ENCODE measurements at regions not wholly inside any gene's neighbourhood (a gene's known extent, or its start where the extent isn't known, plus 50 kb on each side); places are given as distances from the start of the nearest gene placed in this dataset.
"Not testable (repeated sequence)": the region's sequence is repeated elsewhere in the genome, so short reads cannot be mapped to it uniquely, and the experiment has no call there.

GRCh38 chr16:26863931-26864330 lies 202.8 kb upstream of the C16orf82 start:
- Mint-ChIP-seq H3K4me1 (no peaks in the 10 kb centered on the region), H3K4me3 (no peak overlapping the region), H3K27ac (no peak overlapping the region), H3K27me3 (no peaks in the 10 kb centered on the region), H3K9me3 (peaks cover 17% of the 10 kb centered on the region), H3K36me3 (no peaks in the 10 kb centered on the region)
- no peak for DNase-seq
- CTCF ChIA-PET = no interaction called here

- H3K36me3 Mint-ChIP-seq, DNase-seq, H3K4me3 Mint-ChIP-seq, H3K27me3 Mint-ChIP-seq, CTCF ChIA-PET, H3K9me3 Mint-ChIP-seq, H3K27ac Mint-ChIP-seq, H3K4me1 Mint-ChIP-seq: not testable (repeated sequence)
Measured at GRCh38 chr16:26874318-26874717, 192.4 kb upstream of the C16orf82 start.

DNA sequence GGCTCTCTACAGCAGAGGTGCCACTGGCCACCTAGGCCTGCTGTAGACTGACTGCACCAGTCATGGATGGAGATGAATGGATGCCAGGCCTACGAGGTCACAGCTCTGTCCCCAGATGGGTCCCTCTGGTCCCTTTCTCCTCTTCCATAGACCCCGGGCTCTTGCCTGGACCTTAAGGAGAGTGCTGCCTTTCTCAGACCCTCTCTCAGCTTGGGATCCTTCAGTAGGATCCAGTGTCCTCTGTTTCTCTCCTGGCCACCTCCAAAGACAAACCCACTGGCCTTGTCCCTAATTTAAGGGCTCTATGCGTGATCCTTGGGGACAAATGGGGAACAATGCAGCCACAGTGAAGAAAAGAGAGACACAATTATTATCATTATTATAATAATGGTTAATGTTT lies 189.3 kb upstream of the C16orf82 start:
- no peak overlapping the region for H3K27ac Mint-ChIP-seq
- CTCF ChIA-PET = no interaction called here
- DNase-seq = no peak
- H3K27me3 Mint-ChIP-seq = no peaks in the 10 kb centered on the region
- no peaks in the 10 kb centered on the region for H3K4me1 Mint-ChIP-seq
- H3K9me3 Mint-ChIP-seq = no peaks in the 10 kb centered on the region
- H3K36me3 Mint-ChIP-seq = no peaks in the 10 kb centered on the region
- no peak overlapping the region for H3K4me3 Mint-ChIP-seq

GRCh38 chr16:26885674-26886073 lies 181.1 kb upstream of the C16orf82 start:
- CTCF ChIA-PET = interaction anchor here (0.7 kb wide), 1 partner anchor 291 kb away, joined by 3 read pairs; no protein-coding TSS in a partner anchor
- Mint-ChIP-seq H3K27ac (no peak overlapping the region), H3K9me3 (no peaks in the 10 kb centered on the region), H3K27me3 (peaks cover 9% of the 10 kb centered on the region), H3K36me3 (no peaks in the 10 kb centered on the region), H3K4me3 (no peak overlapping the region), H3K4me1 (no peaks in the 10 kb centered on the region)
- DNase-seq = no peak

DNA sequence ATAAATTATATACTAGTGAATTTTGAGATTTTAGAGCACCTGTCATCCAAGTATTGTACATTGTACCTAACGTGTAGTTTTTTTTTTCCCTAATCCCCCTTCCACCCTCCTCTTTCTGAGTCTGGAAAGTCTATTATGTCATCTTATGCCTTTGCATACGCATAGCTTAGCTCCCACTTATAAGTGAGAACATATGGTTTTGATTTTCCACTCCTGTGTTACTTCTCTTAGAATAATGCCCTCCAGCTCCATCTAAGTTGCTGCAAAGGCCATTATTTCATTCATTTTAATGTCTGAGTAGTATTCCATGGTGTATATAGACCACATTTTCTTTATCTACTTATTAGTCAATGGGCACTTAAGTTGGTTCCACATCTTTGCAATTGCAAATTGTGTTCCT lies 177.0 kb upstream of the C16orf82 start:
- Mint-ChIP-seq H3K27ac (no peak overlapping the region), H3K27me3 (peaks cover 5% of the 10 kb centered on the region), H3K4me1 (no peaks in the 10 kb centered on the region), H3K9me3 (no peaks in the 10 kb centered on the region), H3K36me3 (no peaks in the 10 kb centered on the region), H3K4me3 (no peak overlapping the region)
- CTCF ChIA-PET = no interaction called here
- no peak for DNase-seq

- no peaks in the 10 kb centered on the region for H3K9me3 Mint-ChIP-seq
- no peak for DNase-seq
- CTCF ChIA-PET = no interaction called here
- H3K4me1 Mint-ChIP-seq = no peaks in the 10 kb centered on the region
- peaks cover 19% of the 10 kb centered on the region for H3K27me3 Mint-ChIP-seq
- no peaks in the 10 kb centered on the region for H3K36me3 Mint-ChIP-seq
- H3K4me3 Mint-ChIP-seq = no peak overlapping the region
- H3K27ac Mint-ChIP-seq = no peak overlapping the region
Measured at GRCh38 chr16:26898200-26898599, 168.5 kb upstream of the C16orf82 start.

DNA sequence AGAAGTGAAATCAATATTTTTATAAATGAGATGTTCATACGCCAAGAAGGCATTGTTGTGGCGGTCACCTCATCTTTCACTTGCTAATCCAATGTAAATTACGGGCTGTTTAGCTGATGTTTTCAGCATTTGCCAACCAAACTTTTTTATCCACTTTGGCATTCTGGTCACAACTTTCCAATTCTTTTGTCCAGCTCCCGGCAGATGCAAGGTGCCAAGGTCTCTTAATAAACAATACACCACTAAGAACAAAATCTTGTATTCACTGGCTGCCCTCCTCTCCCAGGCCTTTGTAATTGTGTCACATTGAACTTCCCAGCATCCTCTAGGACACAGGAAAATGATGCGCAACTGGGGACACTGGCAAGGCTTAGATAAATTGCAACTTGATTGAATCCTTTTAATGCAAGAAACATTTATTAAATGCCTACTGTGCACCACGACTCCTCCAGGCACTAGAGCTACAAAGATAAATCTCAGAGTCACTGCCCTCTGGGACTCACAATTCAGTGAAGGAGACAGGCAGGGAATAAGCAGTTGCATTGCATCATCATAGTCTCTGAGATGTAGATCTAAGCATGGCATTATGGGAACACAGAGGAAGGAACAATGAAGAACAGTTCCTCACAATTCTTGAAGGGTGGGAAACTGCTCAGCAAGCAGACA lies 165.4 kb upstream of the C16orf82 start:
- no peak for DNase-seq
- H3K9me3 Mint-ChIP-seq = no peaks in the 10 kb centered on the region
- H3K36me3 Mint-ChIP-seq = no peaks in the 10 kb centered on the region
- no peak overlapping the region for H3K27ac Mint-ChIP-seq
- peaks cover 19% of the 10 kb centered on the region for H3K27me3 Mint-ChIP-seq
- H3K4me1 Mint-ChIP-seq = no peaks in the 10 kb centered on the region
- H3K4me3 Mint-ChIP-seq = no peak overlapping the region
- CTCF ChIA-PET = no interaction called here

GRCh38 chr16:26901983-26902382 lies 164.7 kb upstream of the C16orf82 start:
- Mint-ChIP-seq H3K4me3 (no peak overlapping the region), H3K27me3 (peaks cover 19% of the 10 kb centered on the region), H3K4me1 (no peaks in the 10 kb centered on the region), H3K36me3 (no peaks in the 10 kb centered on the region), H3K9me3 (no peaks in the 10 kb centered on the region), H3K27ac (no peak overlapping the region)
- CTCF ChIA-PET = no interaction called here
- no peak for DNase-seq

- no peaks in the 10 kb centered on the region for H3K36me3 Mint-ChIP-seq
- no peaks in the 10 kb centered on the region for H3K9me3 Mint-ChIP-seq
- H3K4me3 Mint-ChIP-seq = no peak overlapping the region
- no peaks in the 10 kb centered on the region for H3K4me1 Mint-ChIP-seq
- no peak for DNase-seq
- H3K27ac Mint-ChIP-seq = no peak overlapping the region
- peaks cover 8% of the 10 kb centered on the region for H3K27me3 Mint-ChIP-seq
- CTCF ChIA-PET = no interaction called here
Measured at GRCh38 chr16:26905336-26905735, 161.4 kb upstream of the C16orf82 start.

DNA sequence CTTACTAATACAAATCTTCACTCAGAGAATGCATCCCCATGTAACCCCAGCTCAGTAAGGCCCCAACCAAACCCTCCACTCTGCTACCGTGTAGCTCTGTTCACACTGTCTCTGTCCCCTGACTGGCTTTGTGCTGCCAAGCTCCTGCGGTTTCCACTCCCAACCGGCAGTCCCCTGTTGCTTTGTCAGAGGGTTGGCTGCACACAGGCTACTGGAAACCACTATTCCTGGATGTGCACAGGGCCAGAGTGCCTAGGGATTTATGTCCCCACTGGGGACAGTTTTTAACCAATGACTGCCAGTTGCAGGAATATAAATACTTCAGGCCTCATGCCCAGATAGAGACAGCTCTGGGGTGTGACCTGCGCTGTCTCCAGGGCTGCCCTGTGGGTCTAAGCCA lies 157.1 kb upstream of the C16orf82 start:
- CTCF ChIA-PET = no interaction called here
- DNase-seq = no peak
- Mint-ChIP-seq H3K4me3 (no peak overlapping the region), H3K27me3 (peaks cover 8% of the 10 kb centered on the region), H3K27ac (no peak overlapping the region), H3K9me3 (no peaks in the 10 kb centered on the region), H3K4me1 (no peaks in the 10 kb centered on the region), H3K36me3 (no peaks in the 10 kb centered on the region)

- no peak for DNase-seq
- CTCF ChIA-PET = no interaction called here
- Mint-ChIP-seq H3K9me3 (no peaks in the 10 kb centered on the region), H3K27ac (no peak overlapping the region), H3K36me3 (no peaks in the 10 kb centered on the region), H3K27me3 (peaks cover 8% of the 10 kb centered on the region), H3K4me1 (no peaks in the 10 kb centered on the region), H3K4me3 (no peak overlapping the region)
Measured at GRCh38 chr16:26911436-26911835, 155.3 kb upstream of the C16orf82 start.

DNA sequence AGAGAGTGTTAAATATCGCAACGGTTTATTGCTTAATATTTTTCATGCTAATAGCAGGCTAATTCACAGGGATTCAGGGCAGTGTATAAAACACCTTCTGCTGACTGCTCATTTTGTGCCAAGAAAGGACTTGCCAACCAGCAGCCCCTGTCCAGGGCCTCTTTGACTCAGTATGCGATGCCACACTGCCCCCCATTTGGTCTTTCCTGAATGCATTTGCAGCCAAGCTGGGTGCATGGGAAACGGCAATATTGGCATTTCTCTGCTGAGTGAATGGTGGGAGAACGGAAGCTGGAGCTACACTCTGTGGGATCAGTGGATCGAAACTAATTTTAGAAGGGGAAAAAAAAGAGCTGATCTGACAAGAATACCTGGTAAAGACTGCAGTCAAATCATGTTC lies 152.9 kb upstream of the C16orf82 start:
- H3K36me3 Mint-ChIP-seq = no peaks in the 10 kb centered on the region
- peaks cover 8% of the 10 kb centered on the region for H3K27me3 Mint-ChIP-seq
- no peak overlapping the region for H3K27ac Mint-ChIP-seq
- H3K4me1 Mint-ChIP-seq = no peaks in the 10 kb centered on the region
- H3K4me3 Mint-ChIP-seq = no peak overlapping the region
- no peaks in the 10 kb centered on the region for H3K9me3 Mint-ChIP-seq
- DNase-seq = no peak
- CTCF ChIA-PET = no interaction called here

GRCh38 chr16:26930786-26931581 lies 135.7 kb upstream of the C16orf82 start:
- no peaks in the 10 kb centered on the region for H3K9me3 Mint-ChIP-seq
- H3K4me1 Mint-ChIP-seq = no peaks in the 10 kb centered on the region
- CTCF ChIA-PET = no interaction called here
- H3K27ac Mint-ChIP-seq = no peak overlapping the region
- no peak overlapping the region for H3K4me3 Mint-ChIP-seq
- no peak for DNase-seq
- H3K27me3 Mint-ChIP-seq = peaks cover 6% of the 10 kb centered on the region
- H3K36me3 Mint-ChIP-seq = no peaks in the 10 kb centered on the region

- Mint-ChIP-seq H3K36me3 (no peaks in the 10 kb centered on the region), H3K9me3 (no peaks in the 10 kb centered on the region), H3K27ac (no peak overlapping the region), H3K4me3 (no peak overlapping the region), H3K27me3 (peaks cover 5% of the 10 kb centered on the region), H3K4me1 (no peaks in the 10 kb centered on the region)
- CTCF ChIA-PET = no interaction called here
- DNase-seq = no peak
Measured at GRCh38 chr16:26950636-26951035, 116.1 kb upstream of the C16orf82 start.

GRCh38 chr16:26951950-26952349 lies 114.8 kb upstream of the C16orf82 start:
- DNase-seq = no peak
- H3K4me3 Mint-ChIP-seq = no peak overlapping the region
- H3K27ac Mint-ChIP-seq = no peak overlapping the region
- peaks cover 5% of the 10 kb centered on the region for H3K27me3 Mint-ChIP-seq
- H3K36me3 Mint-ChIP-seq = no peaks in the 10 kb centered on the region
- H3K9me3 Mint-ChIP-seq = no peaks in the 10 kb centered on the region
- CTCF ChIA-PET = no interaction called here
- no peaks in the 10 kb centered on the region for H3K4me1 Mint-ChIP-seq
